KMS-11 (cell line): ENCODE measurements at regions not wholly inside any gene's neighbourhood (a gene's known extent, or its start where the extent isn't known, plus 50 kb on each side); places are given as distances from the start of the nearest gene placed in this dataset.

Experiments used
- H2AFZ ChIP-seq: fragments of 200-600 bp; sonication (generic); 2 replicates; pipeline ENCODE4 v1.6.1; 2016; ENCODE audit warnings: antibody characterized with exemption, mixed run types, low read depth
- H3K27ac ChIP-seq: fragments of 200-600 bp; sonication (generic); 2 replicates; pipeline ENCODE4 v1.6.1; 2016; ENCODE audit warnings: mild to moderate bottlenecking, mixed run types
- H3K27me3 ChIP-seq: fragments of 200-600 bp; sonication (generic); 2 replicates; pipeline ENCODE4 v1.6.1; 2017; ENCODE audit warnings: mild to moderate bottlenecking, low read depth, mixed run types, moderate library complexity; ENCODE audit not compliant: insufficient read depth
- H3K36me3 ChIP-seq: fragments of 200-600 bp; sonication (generic); 2 replicates; pipeline ENCODE4 v1.6.1; 2017; ENCODE audit warnings: mild to moderate bottlenecking, mixed run types; ENCODE audit not compliant: insufficient read depth
- H3K4me1 ChIP-seq: fragments of 200-600 bp; sonication (generic); 2 replicates; pipeline ENCODE4 v1.6.1; 2016; ENCODE audit warnings: mild to moderate bottlenecking, low read depth, mixed run types; ENCODE audit not compliant: poor library complexity, severe bottlenecking
- H3K4me2 ChIP-seq: fragments of 200-600 bp; sonication (generic); 2 replicates; pipeline ENCODE4 v1.7.0; 2016; ENCODE audit warnings: mild to moderate bottlenecking, mixed run types
- H3K4me3 ChIP-seq: fragments of 200-600 bp; sonication (generic); IDR thresholded peaks from 2 replicates; pipeline ENCODE4 v1.6.1; 2017; ENCODE audit warnings: low read depth, low read length, mixed read lengths; ENCODE audit not compliant: insufficient read depth
- H3K79me2 ChIP-seq: fragments of 200-600 bp; sonication (generic); 2 replicates; pipeline ENCODE4 v1.6.1; 2016; ENCODE audit warnings: low read depth, mixed run types; ENCODE audit not compliant: insufficient read depth
- H3K9ac ChIP-seq: fragments of 200-600 bp; sonication (generic); 2 replicates; pipeline ENCODE4 v1.6.1; 2016; ENCODE audit warnings: mild to moderate bottlenecking, mixed run types
- H4K20me1 ChIP-seq: fragments of 200-600 bp; sonication (generic); 2 replicates; pipeline ENCODE4 v1.6.1; 2016; ENCODE audit warnings: mild to moderate bottlenecking, mixed run types; ENCODE audit not compliant: insufficient read depth
- CTCF ChIP-seq: fragments of 200-600 bp; sonication (generic); conservative IDR thresholded peaks from 2 replicates; pipeline ENCODE4 v1.6.1; 2017; ENCODE audit warnings: low read depth, mild to moderate bottlenecking, antibody characterized with exemption, low read length, moderate library complexity, mixed read lengths

- no peaks in the 10 kb centered on the region for H4K20me1 ChIP-seq
- H3K27me3 ChIP-seq = no peaks in the 10 kb centered on the region
- H3K4me1 ChIP-seq = no peaks in the 10 kb centered on the region
- no peaks in the 10 kb centered on the region for H3K36me3 ChIP-seq
- H3K79me2 ChIP-seq = no peaks in the 10 kb centered on the region
- no peak overlapping the region for H3K4me3 ChIP-seq
- H3K9ac ChIP-seq = no peak overlapping the region
- no peak overlapping the region for H2AFZ ChIP-seq
- TF ChIP-seq CTCF = no peak
- no peak overlapping the region for H3K4me2 ChIP-seq
- no peak overlapping the region for H3K27ac ChIP-seq
These were observed 417.0 kb downstream of the TXNL1 start for GRCh38 chr18:56221195-56222065.

GRCh38 chr18:56217406-56217805, 421.0 kb downstream of the TXNL1 start:
- H3K4me3 ChIP-seq = no peak overlapping the region
- H2AFZ ChIP-seq = no peak overlapping the region
- no peaks in the 10 kb centered on the region for H3K79me2 ChIP-seq
- H3K4me2 ChIP-seq = no peak overlapping the region
- no peaks in the 10 kb centered on the region for H3K36me3 ChIP-seq
- no peaks in the 10 kb centered on the region for H4K20me1 ChIP-seq
- H3K27me3 ChIP-seq = no peaks in the 10 kb centered on the region
- H3K27ac ChIP-seq = no peak overlapping the region
- no peaks in the 10 kb centered on the region for H3K4me1 ChIP-seq
- TF ChIP-seq CTCF = no peak
- H3K9ac ChIP-seq = no peak overlapping the region

- no peaks in the 10 kb centered on the region for H3K79me2 ChIP-seq
- H3K4me1 ChIP-seq = no peaks in the 10 kb centered on the region
- H3K27me3 ChIP-seq = no peaks in the 10 kb centered on the region
- no peak overlapping the region for H3K27ac ChIP-seq
- no peaks in the 10 kb centered on the region for H4K20me1 ChIP-seq
- H3K4me2 ChIP-seq = no peak overlapping the region
- no peak overlapping the region for H3K9ac ChIP-seq
- no peak overlapping the region for H2AFZ ChIP-seq
- no peak overlapping the region for H3K4me3 ChIP-seq
- TF ChIP-seq CTCF = no peak
- H3K36me3 ChIP-seq = no peaks in the 10 kb centered on the region
These were observed 423.7 kb downstream of the TXNL1 start for GRCh38 chr18:56214706-56215105.

- no peaks in the 10 kb centered on the region for H3K4me1 ChIP-seq
- H3K4me2 ChIP-seq = no peak overlapping the region
- H3K27ac ChIP-seq = no peak overlapping the region
- H3K36me3 ChIP-seq = no peaks in the 10 kb centered on the region
- no peaks in the 10 kb centered on the region for H3K27me3 ChIP-seq
- no peak overlapping the region for H3K9ac ChIP-seq
- TF ChIP-seq CTCF = no peak
- no peaks in the 10 kb centered on the region for H4K20me1 ChIP-seq
- H3K4me3 ChIP-seq = no peak overlapping the region
- H3K79me2 ChIP-seq = no peaks in the 10 kb centered on the region
- no peak overlapping the region for H2AFZ ChIP-seq
These were observed 427.9 kb downstream of the TXNL1 start for GRCh38 chr18:56210520-56210919.
